ENCODE measurements at regions not wholly inside any gene's neighbourhood (a gene's known extent, or its start where the extent isn't known, plus 50 kb on each side); places are given as distances from the start of the nearest gene placed in this dataset.
"Not testable (repeated sequence)": the region's sequence is repeated elsewhere in the genome, so short reads cannot be mapped to it uniquely, and the experiment has no call there.

GRCh38 chr9:117649126-117649525 is 55.1 kb upstream of the TLR4 start:
- Histone ChIP-seq H3K9me3 (no peaks in the 10 kb centered on the region), H3K4me1 (peaks cover 0 to 12% (median 0%) of the 10 kb centered on the region in 3 donors), H3K4me3 (no peak overlapping the region), H3K36me3 (no peaks in the 10 kb centered on the region), H3K27ac (no peak overlapping the region), H3K27me3 (peaks cover 0 to under 1% (median 0%) of the 10 kb centered on the region in 4 donors)
- no peak for DNase-seq
- TF ChIP-seq CTCF (IDR thresholded peaks at IDR 0.05) (no peak), POLR2A (IDR thresholded peaks at IDR 0.05) (no peak)
- intact Hi-C loops (cut with DNase I): no loop called here
- WGBS, 2 donors: 34 to 35% methylated on average over 3 of the region's 3 CpGs

GRCh38 chr9:117644932-117645636 is 59.1 kb upstream of the TLR4 start:
- TF ChIP-seq POLR2A (IDR thresholded peaks at IDR 0.05): no peak
- peak in 1 of 6 experiments; percentile 7 for TF ChIP-seq CTCF (IDR thresholded peaks at IDR 0.05)
- Histone ChIP-seq H3K27ac (peak overlapping the region in 1 of 4 donors; percentile 13), H3K4me3 (peak overlapping the region in 2 of 4 donors; percentile 9 to 45), H3K36me3 (no peaks in the 10 kb centered on the region), H3K9me3 (no peaks in the 10 kb centered on the region), H3K27me3 (peaks cover 0 to 35% (median 0%) of the 10 kb centered on the region in 4 donors), H3K4me1 (peaks cover 0 to 14% (median 0%) of the 10 kb centered on the region in 3 donors)
- DNase-seq: no peak
- intact Hi-C loops (cut with DNase I): no loop called here
- 23 to 44% methylated on average over 6 of the region's 6 CpGs for WGBS, 2 donors

DNA sequence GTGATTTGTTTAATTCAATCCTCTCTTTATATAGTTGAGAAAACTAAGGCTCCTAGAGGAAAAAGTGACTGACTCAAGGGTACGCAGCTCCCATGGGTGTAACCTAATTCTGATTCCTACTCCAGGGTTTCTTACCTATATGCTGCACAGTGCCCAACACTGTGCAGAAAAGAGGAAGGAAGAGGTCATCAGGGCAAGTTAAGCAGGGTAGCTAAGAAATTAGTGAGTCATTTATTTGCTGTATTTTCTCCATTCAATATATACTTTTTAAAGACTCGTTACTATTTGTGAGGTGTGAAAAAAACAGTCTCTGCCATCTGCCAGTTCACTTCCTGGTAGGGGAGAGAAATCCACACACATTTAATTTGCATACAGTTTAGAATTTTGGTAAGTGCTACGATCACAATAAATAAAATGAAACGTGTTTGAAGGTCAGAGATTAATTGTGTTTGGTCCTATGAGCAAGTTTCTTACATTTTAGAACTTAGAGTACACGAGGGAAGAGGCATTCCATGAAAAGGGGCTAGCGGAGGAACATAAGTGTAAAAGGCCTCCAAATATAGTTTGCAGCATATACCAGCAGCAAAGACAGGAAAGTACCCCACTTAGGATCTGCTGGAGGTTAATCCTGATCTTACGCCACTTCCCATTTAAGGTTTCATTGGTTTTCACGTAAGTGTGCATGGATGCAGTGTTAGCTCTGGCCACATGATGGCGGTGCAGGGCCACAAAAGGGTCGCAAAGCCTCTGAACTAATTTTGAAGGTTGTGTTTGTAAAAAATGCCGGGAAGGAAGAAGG is 59.9 kb upstream of the TLR4 start:
- Histone ChIP-seq H3K4me3 (peak overlapping the region in 2 of 4 donors; percentile 9 to 45), H3K36me3 (no peaks in the 10 kb centered on the region), H3K9me3 (no peaks in the 10 kb centered on the region), H3K4me1 (peaks cover 0 to 14% (median 0%) of the 10 kb centered on the region in 3 donors), H3K27ac (peak overlapping the region in 1 of 4 donors; percentile 13), H3K27me3 (peaks cover 0 to 35% (median 0%) of the 10 kb centered on the region in 4 donors)
- 10 to 11% methylated on average over 11 of the region's 11 CpGs for WGBS, 2 donors
- no peak for TF ChIP-seq POLR2A (IDR thresholded peaks at IDR 0.05)
- peak; percentile 85 to 95 (median 90) for TF ChIP-seq CTCF (IDR thresholded peaks at IDR 0.05)
- peak; percentile 8 for DNase-seq
- intact Hi-C loops (cut with DNase I): no loop called here

- Histone ChIP-seq H3K27ac (no peak overlapping the region), H3K4me1 (peaks cover 0 to 14% (median 0%) of the 10 kb centered on the region in 3 donors), H3K36me3 (no peaks in the 10 kb centered on the region), H3K4me3 (peak overlapping the region in 1 of 4 donors; percentile 22), H3K27me3 (peaks cover 0 to 35% (median 0%) of the 10 kb centered on the region in 4 donors), H3K9me3 (no peaks in the 10 kb centered on the region)
- TF ChIP-seq CTCF (IDR thresholded peaks at IDR 0.05): no peak
- TF ChIP-seq POLR2A (IDR thresholded peaks at IDR 0.05): no peak
- intact Hi-C loops (cut with DNase I): no loop called here
- 50 to 60% methylated on average over 6 of the region's 6 CpGs for WGBS, 2 donors
- no peak for DNase-seq
These were observed 60.9 kb upstream of the TLR4 start for GRCh38 chr9:117643288-117643654.

GRCh38 chr9:117642571-117643287 is 61.5 kb upstream of the TLR4 start:
- WGBS, 2 donors: 29 to 62% methylated on average over 5 to 7 of the region's 50 CpGs
- H3K27ac ChIP-seq; intact Hi-C loops (cut with DNase I); H3K36me3 ChIP-seq; H3K9me3 ChIP-seq; DNase-seq: not testable (repeated sequence)
- Histone ChIP-seq H3K4me3 (peak overlapping the region in 2 of 4 donors; percentile 22 to 31), H3K4me1 (peaks cover 0 to 14% (median 0%) of the 10 kb centered on the region in 3 donors), H3K27me3 (peaks cover 0 to 35% (median 0%) of the 10 kb centered on the region in 4 donors)
